ENCODE measurements at regions not wholly inside any gene's neighbourhood (a gene's known extent, or its start where the extent isn't known, plus 50 kb on each side); places are given as distances from the start of the nearest gene placed in this dataset.
A peak's percentile ranks its signal among the peaks of the same experiment; 100 is the strongest.
"Not testable (repeated sequence)": the region's sequence is repeated elsewhere in the genome, so short reads cannot be mapped to it uniquely, and the experiment has no call there.

DNA sequence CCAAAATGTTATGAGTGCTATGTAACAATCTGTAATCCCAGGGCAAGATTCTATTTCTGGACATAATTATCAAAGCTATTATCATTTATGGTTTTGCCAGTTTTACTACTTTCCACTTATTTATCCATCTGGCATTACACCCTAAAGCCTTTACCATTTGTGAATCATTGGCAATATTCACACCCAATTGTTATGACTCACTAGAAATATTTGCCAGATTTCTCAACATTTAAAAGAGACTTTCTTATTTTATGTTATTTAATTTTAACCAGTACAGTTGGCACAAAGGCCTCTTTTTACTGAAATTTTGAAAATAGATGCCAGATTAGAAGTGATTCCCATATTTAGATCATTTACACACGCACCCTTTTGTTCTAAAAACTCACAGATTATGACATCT lies 242.7 kb upstream of the WDFY3 start:
- in situ Hi-C loops (cut with HindIII; ENCODE audit: low pct_unique_long_range_greater_than_20kb, low sequenced_read_pairs), result no loop called here
- DNase-seq (ENCODE audit: low read depth, low spot score), result no peak

DNA sequence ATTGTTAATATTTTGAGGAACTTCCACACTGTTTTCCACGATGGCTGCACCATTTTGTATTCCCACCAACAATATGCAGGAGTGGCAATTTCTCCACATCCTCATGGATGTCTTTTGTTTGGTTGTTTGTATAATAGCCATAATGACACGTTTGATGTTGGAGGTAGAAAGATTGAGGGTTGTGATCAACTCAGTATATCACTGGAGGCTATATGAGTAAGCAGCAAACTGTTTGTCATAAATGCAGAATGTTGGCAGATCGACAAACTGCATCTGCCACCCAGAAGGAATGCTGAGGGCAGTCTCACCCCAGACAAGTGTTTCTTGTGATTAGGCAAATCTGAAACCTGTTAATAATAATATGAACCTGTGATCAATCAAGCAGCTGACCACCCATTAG lies 243.9 kb upstream of the WDFY3 start:
- in situ Hi-C loops (cut with HindIII; ENCODE audit: low pct_unique_long_range_greater_than_20kb, low sequenced_read_pairs), result no loop called here
- no peak for DNase-seq (ENCODE audit: low read depth, low spot score)

DNA sequence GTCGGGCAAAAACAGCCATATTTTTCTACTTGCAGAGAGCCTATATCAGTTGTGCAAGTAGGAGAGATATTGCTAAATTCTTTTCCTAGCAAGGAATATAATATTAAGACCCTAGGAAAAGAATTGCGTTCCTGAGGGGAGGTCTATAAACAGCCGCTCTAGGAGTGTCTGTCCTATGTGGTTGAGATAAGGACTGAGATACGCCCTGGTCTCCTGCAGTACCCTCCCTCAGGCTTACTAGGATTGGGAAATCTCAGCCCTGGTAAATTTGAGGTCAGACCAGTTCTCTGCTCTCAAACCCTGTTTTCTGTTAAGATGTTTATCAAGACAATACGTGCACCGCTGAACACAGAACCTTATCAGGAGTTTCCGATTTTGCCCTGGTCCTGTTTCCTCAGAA lies 250.1 kb upstream of the WDFY3 start:
- in situ Hi-C loops (cut with HindIII; ENCODE audit: low pct_unique_long_range_greater_than_20kb, low sequenced_read_pairs); DNase-seq (ENCODE audit: low read depth, low spot score): not testable (repeated sequence)

DNA sequence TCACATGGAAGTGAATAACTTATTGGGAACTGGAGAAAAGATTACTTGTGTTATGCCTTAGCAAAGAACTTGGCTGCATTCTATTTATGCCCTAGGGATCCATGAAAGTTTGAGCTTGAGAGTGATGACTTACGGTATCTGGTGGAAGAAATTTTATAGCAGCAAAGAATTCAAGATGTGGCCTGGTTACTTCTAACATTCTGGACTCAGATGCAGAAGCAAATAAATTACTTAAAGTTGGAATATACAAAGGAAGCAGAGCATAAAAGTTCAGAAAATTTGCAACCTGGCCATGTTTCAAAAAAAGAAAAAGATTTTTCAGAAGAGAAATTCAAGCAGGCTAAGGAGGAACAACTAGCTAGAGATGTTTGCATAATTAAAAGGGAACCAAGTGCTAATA lies 252.3 kb upstream of the WDFY3 start:
- no peak for DNase-seq (ENCODE audit: low read depth, low spot score)
- in situ Hi-C loops (cut with HindIII; ENCODE audit: low pct_unique_long_range_greater_than_20kb, low sequenced_read_pairs), result no loop called here

DNA sequence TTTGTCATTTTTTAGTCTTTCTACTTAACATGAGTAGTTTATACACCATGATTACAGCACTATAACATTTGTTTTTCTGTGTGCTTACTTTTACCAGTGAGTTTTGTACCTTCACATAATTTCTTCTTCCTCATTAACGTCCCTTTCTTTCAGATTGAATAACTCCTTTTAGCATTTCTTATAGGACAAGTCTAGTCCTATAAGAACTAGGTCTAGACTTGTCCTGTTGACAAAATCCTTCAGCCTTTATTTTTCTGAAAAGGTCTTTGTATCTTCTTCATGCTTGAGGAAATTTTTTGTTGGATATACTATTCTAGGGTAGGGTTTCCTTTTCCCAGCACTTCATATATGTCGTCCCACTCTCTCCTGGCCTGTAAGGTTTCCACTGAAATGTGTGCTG lies 253.3 kb upstream of the ARHGAP24 start:
- in situ Hi-C loops (cut with HindIII; ENCODE audit: low pct_unique_long_range_greater_than_20kb, low sequenced_read_pairs), result no loop called here
- no peak for DNase-seq (ENCODE audit: low read depth, low spot score)

DNA sequence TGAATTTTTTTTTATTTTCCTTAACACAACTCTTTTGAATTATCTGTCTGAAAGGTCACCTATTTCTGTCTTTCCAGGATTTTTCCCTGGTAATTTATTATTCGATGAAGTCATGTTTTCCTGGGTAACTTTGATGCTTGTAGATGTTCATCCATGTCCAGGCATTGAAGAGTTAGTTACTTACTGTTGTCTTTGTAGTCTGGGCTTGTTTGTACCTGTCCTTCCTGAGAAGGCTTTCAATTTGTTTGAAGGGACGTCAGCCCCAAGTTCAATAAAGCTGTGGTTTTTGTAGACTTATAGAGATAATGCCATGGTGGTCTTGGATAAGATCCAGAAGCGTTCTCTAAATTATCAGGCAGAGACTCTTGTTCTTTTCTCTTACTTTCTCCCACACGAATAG lies 252.4 kb upstream of the ARHGAP24 start:
- in situ Hi-C loops (cut with HindIII; ENCODE audit: low pct_unique_long_range_greater_than_20kb, low sequenced_read_pairs), result no loop called here
- no peak for DNase-seq (ENCODE audit: low read depth, low spot score)

DNA sequence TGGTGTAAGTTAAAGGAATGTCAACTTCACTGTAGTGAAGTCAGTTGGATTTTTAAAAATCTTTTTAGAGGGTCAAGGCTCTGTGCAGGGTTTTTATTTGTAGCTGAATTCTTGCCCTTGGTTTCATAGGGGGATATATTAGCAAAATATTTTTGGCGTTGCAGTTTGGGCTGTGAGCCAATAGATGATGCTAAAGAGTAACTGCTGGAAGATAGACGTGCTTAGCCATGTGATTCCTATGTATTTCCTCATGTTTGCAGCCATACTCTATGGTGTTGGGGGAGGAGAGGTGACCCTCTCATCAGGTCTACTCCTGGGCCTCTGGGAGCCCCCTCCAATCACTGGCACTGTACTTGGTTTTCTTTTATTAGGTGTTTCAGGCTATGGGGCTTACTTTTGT lies 246.7 kb upstream of the ARHGAP24 start:
- peak; percentile 1 for DNase-seq (ENCODE audit: low read depth, low spot score)
- in situ Hi-C loops (cut with HindIII; ENCODE audit: low pct_unique_long_range_greater_than_20kb, low sequenced_read_pairs), result no loop called here

DNA sequence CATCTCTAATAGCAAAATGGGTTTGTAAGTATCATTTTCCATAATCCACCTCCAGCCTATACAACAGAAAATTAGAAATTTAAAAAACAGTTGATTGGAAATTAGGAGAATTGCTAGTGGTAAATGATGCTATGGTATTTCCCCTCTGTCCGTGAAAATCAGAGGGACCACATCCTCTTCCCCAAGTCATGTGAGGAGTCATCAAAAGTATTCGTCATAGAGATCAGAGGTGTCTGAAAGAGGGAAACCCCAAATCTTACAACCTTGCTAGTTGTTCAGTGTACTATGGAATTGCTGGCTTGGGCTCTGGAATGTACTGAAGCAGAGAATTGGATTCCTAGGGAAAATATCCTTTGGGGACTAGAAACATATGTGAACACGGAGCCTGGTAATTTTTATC lies 241.4 kb upstream of the ARHGAP24 start:
- in situ Hi-C loops (cut with HindIII; ENCODE audit: low pct_unique_long_range_greater_than_20kb, low sequenced_read_pairs), result no loop called here
- no peak for DNase-seq (ENCODE audit: low read depth, low spot score)

DNA sequence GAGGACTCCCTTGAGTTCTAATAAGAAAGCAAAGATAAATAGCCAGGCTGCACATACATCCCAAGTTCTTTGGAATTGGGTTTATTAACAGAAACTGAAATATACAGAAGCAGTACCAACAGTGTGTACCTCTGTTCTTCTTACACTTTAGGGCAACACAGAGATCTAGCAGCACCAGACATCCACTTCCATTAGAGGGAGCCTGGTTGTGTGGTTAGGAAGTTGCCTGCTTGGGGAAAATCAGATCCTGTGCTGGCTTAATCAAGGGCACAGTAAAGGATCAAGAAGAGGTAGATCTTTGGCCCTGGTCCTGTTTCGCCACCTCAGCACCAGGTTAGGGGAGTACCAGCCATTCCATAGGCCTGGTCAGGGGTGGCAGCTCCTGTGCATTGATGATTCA lies 231.1 kb upstream of the ARHGAP24 start:
- peak; percentile 17 for DNase-seq (ENCODE audit: low read depth, low spot score)
- in situ Hi-C loops (cut with HindIII; ENCODE audit: low pct_unique_long_range_greater_than_20kb, low sequenced_read_pairs), result no loop called here

DNA sequence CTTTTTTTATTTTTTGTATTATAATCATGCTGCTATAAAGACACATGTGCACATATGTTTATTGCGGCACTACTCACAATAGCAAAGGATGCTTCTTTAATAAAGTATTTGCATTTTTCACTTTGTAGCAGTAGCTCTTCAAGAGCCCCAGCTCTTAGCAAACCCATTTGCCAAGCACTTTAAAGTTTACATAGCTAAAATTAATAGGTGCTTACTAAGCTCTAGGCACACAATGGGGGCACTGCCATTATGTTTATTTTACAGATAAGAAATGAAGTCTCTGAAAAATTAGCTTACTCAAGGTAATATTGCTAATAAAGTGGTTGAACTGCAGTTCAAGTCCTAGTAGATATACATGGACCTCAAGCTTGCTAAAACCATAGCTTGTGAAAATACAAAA lies 230.3 kb upstream of the ARHGAP24 start:
- in situ Hi-C loops (cut with HindIII; ENCODE audit: low pct_unique_long_range_greater_than_20kb, low sequenced_read_pairs), result no loop called here
- no peak for DNase-seq (ENCODE audit: low read depth, low spot score)

DNA sequence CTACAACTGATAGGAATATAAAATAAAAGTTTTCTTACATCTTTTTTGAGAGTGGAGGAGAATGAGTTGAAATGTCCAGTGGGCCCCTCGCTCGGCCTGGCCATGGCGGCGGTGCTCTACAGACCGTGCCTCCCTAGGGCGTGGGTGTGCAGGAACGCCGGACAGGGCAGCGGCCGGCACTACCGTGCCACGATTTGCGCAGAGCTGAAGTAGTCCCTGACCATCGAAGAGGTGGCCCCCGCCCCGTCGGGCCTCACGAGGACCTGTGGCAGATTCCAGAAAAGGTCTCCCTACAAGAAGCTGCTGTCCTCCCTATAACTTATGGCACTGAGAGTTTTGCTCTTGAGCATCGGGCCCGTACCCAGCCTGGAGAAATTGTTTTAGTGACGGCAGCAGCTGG lies 228.9 kb upstream of the ARHGAP24 start:
- DNase-seq (ENCODE audit: low read depth, low spot score), result no peak
- in situ Hi-C loops (cut with HindIII; ENCODE audit: low pct_unique_long_range_greater_than_20kb, low sequenced_read_pairs), result no loop called here

DNA sequence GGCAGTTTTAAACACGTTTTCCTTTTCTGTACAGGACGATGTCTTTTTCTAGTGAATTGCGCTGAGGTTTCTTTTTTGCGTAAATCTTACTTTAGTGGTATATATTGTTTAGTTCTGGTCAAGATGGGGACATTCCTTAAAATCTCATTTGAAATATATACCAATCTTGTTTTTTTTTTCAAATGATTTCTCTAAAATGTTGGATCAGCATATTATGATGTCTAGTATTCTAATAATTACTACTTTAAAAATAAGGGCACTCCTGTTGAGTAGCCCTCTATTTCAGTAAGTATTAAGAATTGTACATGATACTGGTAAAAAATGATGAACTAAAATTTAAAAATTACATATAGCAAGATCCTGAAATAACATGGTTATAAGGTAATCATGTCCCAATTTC lies 224.1 kb upstream of the ARHGAP24 start:
- in situ Hi-C loops (cut with HindIII; ENCODE audit: low pct_unique_long_range_greater_than_20kb, low sequenced_read_pairs), result no loop called here
- DNase-seq (ENCODE audit: low read depth, low spot score), result no peak

DNA sequence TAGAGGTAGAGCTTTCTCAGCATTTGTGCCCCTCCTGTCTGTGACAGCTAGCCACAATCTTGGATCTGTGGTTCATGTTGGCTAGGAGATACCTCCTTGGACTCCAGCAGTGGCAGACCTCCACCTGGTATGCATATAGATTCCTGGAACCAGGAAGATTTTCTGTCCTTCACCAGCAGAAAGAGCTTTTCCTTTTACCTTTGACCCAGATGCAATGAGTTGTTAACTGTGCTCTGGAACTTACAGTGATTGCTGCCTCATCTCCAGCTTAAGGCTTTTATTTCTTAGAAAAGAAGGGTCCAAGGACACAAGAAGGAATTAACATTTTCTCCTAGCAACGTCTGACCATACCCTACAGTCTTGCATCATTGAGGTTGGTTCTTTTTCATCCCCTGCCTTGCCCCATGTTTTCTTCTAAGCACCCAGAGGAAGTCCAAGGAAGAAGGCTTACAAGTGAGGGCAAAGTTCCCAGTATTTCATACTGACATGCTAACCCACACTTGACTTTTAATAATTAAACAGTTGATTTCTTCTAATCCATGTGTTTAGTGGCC lies 217.1 kb upstream of the ARHGAP24 start:
- in situ Hi-C loops (cut with HindIII; ENCODE audit: low pct_unique_long_range_greater_than_20kb, low sequenced_read_pairs), result no loop called here

DNA sequence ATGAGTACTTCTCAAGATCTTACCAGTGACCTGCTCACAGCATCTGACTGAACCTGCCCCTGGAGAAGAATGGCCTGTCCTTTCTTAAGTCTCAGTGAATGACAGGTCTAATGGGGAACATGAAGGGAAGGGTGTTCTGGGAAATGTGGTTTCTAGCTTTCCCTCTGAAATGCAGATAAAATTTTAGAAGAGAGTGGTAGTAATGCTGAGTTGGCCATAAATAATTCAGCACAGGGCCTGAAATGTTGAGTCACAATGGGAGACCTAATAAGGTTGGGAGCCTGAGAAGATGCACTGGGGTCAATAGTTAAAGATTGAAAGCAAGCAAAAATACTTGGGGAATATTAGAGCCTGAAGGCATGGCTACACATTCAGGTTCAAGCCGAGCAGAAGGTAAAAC lies 214.9 kb upstream of the ARHGAP24 start:
- DNase-seq (ENCODE audit: low read depth, low spot score), result no peak
- in situ Hi-C loops (cut with HindIII; ENCODE audit: low pct_unique_long_range_greater_than_20kb, low sequenced_read_pairs), result no loop called here

More for the DNA sequence above, 217.1 kb upstream of the ARHGAP24 start:
- DNase-seq (ENCODE audit: low read depth, low spot score), result no peak

DNA sequence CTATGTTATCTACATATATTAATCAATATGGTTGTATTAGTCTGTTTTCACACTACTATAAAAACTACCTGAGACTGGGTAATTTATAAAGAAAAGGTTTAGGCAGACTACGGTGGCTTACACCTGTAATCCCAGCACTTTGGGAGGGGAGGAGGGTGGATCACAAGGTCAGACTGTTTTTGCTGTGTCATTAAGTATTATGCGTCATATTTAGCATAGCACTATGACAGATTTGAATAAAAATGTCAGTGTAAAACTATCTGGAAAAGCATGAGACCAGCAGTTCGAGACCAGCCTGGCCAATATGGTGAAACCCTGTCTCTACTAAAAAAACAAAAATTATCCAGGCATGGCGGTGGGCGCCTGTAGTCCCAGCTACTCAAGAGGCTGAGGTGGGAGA lies 209.7 kb upstream of the ARHGAP24 start:
- no peak for DNase-seq (ENCODE audit: low read depth, low spot score)
- in situ Hi-C loops (cut with HindIII; ENCODE audit: low pct_unique_long_range_greater_than_20kb, low sequenced_read_pairs), result no loop called here

DNA sequence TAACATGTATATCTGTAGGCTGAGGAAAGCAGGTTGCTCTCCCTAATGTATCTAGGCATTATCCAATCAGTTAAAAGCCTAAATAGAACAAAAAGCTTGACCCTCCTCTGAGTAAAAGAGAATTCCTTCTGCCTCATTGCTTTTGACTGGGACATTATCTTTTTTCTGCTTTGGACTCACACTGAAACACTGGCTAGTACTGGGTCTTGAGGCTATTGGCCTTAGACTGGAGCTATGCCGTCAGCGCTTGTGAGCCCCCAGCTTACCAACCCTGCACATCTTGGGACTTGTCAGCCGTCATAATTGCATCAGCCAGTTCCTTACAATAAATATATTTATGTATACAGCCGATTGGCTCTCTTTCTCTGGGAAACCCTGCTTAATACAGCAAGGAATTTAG lies 206.8 kb upstream of the ARHGAP24 start:
- in situ Hi-C loops (cut with HindIII; ENCODE audit: low pct_unique_long_range_greater_than_20kb, low sequenced_read_pairs), result no loop called here
- no peak for DNase-seq (ENCODE audit: low read depth, low spot score)

DNA sequence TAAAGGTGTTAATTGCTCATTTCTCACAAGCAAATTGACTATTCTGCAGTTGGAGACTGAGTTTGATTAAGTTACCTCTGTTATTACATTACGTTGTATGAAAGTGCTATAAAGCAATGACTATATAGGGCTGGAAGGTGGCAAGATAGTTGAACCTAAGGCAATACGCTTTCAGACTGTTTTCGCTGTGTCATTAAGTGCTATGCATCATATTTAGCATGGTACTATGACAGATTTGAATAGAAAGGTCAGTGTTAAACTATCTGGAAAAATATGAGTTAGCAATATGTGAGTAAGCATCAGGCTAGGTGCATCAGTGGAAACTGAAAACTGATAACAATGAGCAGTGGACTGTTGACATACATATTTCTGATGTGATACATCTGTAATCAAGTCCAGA lies 206.0 kb upstream of the ARHGAP24 start:
- no peak for DNase-seq (ENCODE audit: low read depth, low spot score)
- in situ Hi-C loops (cut with HindIII; ENCODE audit: low pct_unique_long_range_greater_than_20kb, low sequenced_read_pairs), result no loop called here

DNA sequence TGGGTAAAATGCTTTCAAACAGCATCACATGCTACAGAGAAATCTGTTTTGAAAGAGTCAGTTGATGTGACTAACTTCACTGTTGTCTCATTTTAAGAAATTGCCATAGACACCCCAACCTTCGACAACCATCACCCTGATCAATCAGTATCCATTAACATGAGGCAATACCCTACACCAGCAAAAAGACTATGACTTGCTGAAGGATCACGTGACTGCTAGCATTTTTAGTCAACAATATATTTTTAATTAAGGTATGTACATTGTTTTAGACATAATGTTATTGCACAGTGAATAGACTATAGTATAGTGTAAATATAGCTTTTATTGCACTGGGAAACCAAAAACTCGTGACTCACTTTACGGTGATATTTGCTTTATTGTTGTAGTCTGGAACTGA lies 200.0 kb upstream of the ARHGAP24 start:
- in situ Hi-C loops (cut with HindIII; ENCODE audit: low pct_unique_long_range_greater_than_20kb, low sequenced_read_pairs), result no loop called here
- DNase-seq (ENCODE audit: low read depth, low spot score), result no peak

DNA sequence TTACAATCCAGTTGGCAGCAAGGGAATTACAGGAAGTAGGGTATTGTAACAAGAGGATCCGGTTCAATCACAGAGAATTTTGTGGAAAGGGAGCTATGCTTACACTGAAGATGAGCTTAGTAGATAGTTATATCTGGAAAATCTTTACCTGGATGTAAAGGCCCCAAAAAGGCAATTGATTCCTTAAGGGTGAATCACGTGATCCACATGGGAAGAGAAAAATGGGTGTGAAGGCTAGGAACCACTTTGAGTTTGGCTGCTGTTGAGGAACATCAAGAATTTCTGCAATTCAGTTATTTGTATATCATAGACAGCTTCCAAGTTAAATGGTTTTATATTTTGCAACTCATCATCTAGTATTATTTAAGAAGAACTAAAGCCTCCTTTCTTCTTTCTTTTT lies 194.0 kb upstream of the ARHGAP24 start:
- no peak for DNase-seq (ENCODE audit: low read depth, low spot score)
- in situ Hi-C loops (cut with HindIII; ENCODE audit: low pct_unique_long_range_greater_than_20kb, low sequenced_read_pairs), result no loop called here

DNA sequence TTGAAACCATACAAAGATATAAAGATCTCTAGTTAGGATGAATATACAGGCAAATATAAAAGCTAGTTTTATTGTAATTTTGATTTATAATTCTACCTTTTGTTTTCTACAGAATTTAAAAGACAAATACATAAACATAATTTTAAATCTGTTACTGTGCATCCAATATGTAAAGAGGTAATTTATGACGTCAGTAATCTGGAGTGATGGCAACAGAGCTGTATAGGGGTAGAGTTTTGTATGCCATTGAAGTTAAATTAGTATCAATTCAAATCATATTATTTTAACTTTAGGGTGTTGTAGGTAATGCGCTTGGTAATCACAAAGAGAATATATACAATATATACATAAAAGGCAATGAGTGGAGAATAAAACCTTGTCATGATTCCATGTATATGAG lies 183.7 kb upstream of the ARHGAP24 start:
- in situ Hi-C loops (cut with HindIII; ENCODE audit: low pct_unique_long_range_greater_than_20kb, low sequenced_read_pairs), result no loop called here

More for the DNA sequence above, 183.7 kb upstream of the ARHGAP24 start:
- DNase-seq (ENCODE audit: low read depth, low spot score), result no peak
